HUDEP-2 (cell line): ENCODE measurements at regions not wholly inside any gene's neighbourhood (a gene's known extent, or its start where the extent isn't known, plus 50 kb on each side); places are given as distances from the start of the nearest gene placed in this dataset.
"Not testable (repeated sequence)": the region's sequence is repeated elsewhere in the genome, so short reads cannot be mapped to it uniquely, and the experiment has no call there.

Experiments used
- DNase-seq, 76 experiments: peaks; one replicate each; lab custom pipeline; 2025; ENCODE audit not compliant: unreplicated experiment in 76 of 76; lab: John Stamatoyannopoulos, UW

DNA sequence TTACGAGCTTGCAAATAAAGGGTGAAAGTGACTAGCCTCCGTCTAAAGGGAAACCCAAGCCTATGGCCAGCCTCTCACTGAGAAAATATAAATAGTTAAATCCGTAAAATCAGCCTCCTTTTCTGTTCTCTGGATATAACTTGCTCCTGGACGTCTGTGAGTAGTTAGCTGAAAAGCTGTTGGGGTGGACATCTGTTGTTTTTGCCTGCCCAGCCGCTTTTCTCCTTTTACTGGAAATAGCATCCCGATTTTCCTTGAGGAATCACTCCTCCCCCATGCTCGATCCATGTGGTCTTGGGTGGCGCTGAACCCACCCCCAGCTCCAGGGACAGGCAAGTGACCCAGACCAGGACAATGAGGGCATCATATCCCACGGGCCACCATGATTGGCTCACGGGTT is 291.5 kb upstream of the ZNF507 start:
- DNase-seq: no peak

DNA sequence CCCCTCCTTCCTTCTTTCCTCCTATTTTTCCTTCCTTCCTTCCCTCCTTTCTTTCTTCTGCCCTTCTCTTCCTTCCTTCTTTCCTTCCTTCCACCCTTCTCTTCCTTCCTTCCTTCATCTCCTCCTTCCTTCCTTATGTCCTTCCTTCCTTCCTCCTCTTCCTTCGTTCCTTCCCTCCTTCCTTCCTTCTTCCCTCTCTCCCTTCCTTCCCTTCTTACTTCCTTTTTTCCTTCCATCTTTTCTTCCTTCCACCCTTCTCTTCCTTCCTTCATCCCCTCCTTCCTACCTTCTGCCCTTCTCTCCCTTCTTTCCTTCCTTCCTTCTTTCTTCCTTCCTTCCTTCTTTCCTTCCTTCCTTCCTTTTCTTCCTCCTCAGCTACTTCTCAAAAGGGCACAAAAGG is 287.3 kb upstream of the ZNF507 start:
- DNase-seq: no peak

DNA sequence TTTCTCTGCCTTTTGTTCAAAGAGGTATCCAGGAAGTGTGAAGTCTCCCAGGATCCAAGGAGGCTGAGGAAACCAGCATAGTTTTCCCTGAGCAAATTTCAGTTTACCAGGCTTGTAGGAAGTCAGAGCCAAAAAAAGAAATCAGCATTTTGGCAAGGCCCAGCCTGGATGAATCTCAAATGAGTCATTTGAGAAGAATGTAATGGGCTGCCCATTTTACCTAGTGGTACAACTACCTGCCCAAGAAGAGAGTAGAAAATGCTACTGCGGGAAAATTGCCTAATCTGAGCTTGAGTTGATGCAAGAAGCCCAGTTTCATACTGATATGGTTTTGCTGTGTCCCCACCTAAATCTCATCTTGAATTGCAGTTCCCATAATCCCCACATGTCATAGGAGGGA is 284.1 kb upstream of the ZNF507 start:
- no peak for DNase-seq

DNA sequence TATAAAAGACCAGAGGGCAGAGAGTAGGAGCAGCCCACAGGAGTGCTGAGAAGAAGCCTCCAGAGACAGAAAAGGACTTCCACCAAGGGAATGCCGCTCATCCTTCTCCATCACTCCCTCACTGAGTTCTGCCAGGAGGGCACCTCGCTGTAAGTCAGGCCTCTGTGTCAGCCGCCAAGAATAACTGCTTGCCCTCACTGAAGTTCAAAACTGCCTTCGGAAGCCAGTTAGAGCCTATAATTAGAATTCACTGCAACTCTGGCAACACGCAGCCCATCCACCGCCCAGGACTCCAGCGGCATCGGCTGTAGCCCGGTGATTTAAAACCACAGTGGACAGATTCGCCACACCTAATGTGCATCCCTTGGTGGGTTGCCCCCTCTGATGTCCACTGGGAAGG is 281.8 kb upstream of the ZNF507 start:
- DNase-seq: no peak

DNA sequence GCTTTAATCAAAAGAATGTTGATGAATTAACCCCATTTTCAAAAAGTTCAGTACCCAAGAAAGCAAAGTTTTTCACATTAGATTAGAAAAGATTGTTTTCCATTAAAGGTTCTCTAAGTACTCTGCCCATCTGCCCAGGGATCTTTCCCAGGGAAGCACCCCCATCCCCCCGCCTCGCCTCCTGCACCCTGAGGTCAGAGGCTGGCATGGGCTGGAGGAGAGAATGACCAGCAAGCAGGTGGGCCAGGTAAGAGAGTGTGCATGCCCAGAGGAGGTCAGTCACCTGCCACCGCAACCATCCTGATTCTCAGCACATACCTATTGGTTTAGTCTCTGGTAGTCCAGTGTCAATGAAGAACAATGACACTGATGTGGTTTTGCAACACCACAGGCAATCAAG is 279.4 kb upstream of the ZNF507 start:
- DNase-seq: no peak

DNA sequence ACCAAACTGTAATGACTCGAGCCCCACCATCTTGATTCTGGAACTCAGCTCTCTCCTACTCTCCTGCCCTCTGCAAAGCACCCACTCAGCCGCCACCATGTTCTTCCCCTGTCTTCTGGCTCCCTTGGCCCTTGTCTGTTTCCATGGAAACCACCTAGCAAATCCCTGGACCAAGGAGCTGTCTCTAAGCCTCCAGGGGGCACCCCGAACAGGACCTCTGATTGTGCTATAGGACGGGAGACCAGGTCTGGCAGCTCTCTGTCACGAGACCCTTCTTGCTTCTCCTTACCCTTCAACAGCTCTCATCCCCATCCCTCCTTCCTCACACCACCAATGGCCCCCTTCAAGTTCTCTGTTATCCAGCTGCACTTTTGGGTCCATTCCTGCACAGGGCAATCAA is 277.7 kb upstream of the ZNF507 start:
- peak in 1 of 76 experiments; percentile 3 for DNase-seq

DNA sequence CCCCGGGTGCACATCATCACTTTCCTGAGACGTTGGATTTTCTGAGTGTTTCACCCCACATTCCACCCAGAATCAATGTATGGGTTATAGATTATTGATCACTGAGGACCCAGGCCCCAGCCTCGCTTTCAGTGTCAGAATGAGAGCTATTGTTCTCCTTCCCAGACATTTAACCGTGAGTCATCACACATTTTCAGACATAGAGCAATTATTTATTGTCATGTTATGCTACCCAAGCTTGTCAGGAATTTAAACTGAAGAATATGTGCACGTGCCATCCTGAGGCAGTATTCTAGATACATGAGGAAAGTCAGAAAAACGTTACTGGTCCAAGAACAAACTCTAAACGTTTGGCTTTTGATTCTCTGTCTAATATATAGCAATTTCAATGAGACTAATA is 276.6 kb upstream of the ZNF507 start:
- no peak for DNase-seq

DNA sequence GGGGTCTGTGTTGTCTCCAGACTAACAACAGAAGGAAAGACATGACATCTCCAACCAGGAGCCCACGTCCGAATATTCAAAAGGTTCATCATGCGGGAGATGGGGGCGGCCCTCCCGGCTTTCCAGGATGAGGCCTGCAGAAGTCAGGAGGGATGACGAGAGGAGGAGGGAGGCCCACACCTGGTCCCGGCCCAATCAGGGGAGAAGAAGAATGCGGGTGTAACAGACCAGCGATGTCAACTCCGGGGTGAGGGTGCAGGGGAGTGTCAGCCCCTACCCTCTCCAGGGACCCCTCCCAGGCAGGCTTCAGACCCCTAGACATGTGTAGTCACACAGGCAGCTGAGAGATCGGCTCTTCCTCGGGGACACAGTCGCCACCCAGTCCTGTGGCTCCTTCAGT is 275.3 kb upstream of the ZNF507 start:
- no peak for DNase-seq

DNA sequence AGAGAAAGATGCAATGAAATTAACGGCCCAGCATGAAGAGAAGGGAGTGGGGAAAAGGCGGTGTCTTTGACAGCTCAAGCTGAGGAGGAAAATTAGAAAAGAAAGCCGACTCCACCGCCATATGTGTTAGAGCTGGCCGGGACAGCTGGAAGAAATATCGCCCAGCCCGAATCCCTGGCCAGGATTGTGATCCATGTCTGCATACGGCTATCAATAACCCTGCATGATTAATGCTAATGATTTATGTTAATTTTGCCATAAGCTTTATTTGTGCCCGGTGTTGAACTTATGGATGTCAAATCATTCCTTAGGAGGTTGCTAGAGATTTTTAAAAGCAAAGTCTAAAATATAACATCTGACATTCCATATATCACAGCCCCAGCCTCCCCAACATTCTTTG is 263.4 kb upstream of the ZNF507 start:
- no peak for DNase-seq

DNA sequence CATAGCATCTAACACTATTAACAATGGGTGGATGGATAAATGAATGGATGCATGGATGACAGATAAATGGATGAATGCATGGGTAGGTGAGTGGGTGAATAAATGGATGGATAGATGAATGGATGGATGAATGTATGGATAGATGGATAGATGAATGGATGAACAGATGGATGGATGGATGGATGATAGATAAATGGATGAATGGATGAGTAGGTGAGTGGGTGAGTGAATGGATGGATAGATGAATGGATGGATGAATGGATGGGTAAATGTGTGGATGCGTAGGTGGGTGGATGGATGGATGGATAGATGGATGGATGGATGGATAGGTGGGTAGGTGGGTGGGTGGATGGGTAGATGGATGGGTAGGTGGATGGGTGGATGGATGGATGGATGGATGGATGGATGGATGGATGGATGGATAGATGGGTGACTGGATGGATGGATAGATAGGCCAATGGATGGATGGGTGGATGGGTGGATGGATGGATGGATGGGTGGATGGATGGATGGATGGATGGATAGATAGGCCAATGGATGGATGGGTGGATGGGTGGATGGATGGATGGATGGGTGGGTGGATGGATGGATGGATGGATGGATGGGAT is 260.6 kb upstream of the ZNF507 start:
- not testable (repeated sequence) for DNase-seq

DNA sequence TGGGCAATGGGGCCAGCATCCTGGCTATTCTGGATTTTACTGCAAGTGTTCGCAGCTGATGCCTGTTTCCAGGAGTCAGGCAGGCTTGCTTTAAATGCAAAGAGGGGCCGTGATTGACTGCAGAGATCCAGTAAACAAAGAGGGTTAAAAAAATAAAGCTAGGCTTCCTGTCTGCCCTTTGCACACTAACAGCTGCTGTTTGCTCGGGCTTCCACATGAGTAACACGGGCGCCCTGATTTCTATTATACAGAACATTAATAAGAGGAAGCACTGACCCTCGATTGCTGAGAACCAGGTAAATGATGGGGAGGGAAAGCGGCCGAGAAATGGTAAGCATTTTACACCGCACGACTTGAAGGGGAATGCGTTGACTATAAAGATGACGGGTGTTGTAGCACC is 254.2 kb upstream of the ZNF507 start:
- no peak for DNase-seq

DNA sequence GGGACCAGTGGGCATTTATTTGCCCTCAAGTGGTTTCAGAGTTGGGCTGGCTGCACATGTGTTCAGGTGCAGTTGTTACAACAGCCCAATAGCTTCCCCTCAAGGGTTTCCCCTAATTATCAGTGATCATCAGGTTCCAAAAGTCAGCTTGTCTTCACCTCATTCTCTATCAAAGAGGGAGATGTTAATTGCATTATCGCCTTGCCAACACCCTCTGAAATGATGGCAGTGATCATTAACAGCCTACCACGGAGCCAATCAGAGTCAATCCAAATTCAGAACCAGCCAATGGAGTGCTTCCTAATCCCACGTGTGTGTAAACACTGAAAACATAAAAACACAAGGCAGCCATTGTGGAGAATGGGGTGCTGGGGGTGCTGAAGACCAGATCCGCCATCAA is 248.4 kb upstream of the ZNF507 start:
- no peak for DNase-seq

DNA sequence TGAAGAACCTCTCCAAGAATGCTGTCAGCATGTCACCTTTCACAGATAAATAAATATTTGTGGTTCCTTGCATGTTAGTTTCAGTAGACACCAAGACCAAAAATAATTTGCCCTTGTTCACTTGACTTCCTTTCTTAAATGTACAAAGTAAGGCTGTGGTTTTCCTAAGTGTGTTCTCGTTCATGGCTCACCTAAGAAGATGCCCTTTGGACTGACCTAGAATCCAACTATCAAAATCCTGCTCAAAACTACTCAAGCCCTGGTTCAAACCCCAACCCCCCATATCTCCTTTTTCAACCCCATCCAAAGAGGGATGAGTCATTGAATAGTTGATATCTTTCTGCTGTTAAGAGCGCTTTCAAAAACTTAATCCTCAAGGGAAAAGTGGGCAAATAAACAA is 247.8 kb upstream of the ZNF507 start:
- no peak for DNase-seq

DNA sequence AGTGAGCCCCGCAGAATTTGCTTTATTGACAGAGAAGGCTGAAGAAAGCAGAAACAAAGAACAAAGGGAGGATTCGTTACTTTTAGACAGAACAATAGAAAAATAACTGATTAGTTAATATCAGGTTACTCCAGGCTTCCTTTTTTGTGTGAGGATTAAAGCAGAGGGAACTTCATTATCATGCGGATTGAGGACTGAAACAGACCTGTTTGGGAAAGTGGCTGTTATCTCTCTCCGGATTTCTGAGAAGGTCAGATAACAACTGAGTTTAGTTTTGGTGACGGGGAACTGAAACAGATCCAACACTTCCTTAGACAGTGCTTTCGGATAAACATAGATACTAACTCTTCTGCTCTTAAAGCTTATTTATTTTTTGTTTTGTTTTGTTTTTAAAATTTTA is 246.4 kb upstream of the ZNF507 start:
- no peak for DNase-seq

DNA sequence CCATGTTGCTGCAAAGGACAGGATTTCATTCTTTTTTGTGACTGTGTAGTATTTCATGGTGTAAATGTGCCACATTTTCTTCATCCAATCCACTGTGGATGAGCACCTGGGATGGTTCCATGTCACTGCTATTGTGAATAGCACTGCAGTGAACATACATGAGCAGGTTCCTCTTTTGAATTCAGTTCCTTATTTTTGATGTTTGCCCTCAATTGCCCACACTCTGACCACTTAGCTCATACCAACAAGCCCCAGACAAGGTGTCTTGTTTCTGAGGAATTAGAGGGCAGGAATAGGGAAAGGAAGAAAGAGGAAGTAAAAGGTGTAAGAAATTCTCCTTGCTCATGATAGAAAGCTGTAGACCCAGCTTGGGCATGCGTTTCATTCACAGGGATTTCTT is 244.2 kb upstream of the ZNF507 start:
- no peak for DNase-seq

DNA sequence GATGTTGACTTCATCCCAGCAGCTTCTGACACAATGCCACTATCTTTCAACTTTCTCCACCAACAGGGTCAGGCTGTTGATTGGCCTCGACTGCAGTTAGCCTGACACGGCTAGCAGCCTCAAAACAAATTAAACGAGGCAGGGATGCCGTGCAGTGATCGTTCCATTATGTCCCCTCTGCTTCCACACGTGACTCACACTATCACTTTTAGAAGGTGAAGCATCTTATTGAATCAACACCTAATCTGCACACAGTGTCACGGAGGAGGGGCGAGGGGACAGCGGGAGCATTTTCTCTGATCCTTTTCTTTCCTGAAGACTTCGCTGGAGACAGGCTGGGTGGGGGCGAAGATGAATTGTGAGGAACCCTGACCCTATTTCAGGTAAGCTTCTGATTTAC is 241.9 kb upstream of the ZNF507 start:
- DNase-seq: no peak

DNA sequence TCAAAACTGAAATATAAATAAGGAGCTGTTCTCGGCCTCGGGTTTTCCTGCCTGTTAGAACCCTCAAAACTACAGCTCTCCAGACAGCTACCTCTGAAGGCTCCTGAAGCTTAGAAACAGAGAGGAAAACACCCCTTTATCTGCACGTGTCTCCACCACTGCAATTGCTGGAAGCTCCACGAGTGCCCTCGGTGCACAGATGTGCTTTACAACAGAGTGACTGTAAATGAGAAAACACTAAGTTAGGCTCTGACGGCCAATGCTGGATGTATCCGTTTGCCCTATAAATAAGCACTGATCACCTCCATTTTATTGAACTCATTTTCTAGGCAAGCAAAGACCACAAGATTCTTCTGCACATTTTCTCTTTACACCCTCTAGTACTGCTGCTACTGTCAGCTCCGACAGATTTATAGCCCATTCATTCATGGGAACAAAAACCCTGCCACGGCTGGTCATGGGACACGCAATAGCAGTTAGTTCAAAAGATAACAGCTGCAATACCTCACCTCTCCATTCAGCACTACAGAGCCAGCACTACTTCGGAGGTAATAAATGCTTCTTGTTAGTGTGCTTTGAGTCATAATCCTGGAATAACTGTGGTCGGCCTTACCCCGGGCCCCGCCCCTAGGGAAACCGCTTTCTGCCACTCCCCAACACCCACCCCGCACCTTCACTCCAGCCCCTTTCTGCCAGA is 241.1 kb upstream of the ZNF507 start:
- no peak for DNase-seq

DNA sequence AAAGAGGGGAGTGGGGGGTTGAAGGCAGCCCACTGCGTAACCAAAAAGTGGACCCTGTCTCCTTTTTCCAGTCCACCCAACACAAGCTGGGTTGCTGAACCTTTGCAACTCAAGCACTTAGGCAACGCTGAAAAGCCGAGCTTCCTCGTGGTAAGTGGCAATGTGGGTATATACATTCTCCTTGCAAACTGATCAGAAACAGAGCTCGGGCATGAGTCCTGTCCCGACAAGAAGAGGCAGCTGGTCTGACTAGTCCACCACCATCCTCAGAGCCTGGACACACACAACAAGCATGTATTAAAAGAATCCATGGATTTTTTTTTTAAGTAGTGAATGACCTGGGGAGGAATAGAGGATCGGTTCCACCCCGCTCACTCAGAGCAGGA is 240.6 kb upstream of the ZNF507 start:
- DNase-seq: no peak

DNA sequence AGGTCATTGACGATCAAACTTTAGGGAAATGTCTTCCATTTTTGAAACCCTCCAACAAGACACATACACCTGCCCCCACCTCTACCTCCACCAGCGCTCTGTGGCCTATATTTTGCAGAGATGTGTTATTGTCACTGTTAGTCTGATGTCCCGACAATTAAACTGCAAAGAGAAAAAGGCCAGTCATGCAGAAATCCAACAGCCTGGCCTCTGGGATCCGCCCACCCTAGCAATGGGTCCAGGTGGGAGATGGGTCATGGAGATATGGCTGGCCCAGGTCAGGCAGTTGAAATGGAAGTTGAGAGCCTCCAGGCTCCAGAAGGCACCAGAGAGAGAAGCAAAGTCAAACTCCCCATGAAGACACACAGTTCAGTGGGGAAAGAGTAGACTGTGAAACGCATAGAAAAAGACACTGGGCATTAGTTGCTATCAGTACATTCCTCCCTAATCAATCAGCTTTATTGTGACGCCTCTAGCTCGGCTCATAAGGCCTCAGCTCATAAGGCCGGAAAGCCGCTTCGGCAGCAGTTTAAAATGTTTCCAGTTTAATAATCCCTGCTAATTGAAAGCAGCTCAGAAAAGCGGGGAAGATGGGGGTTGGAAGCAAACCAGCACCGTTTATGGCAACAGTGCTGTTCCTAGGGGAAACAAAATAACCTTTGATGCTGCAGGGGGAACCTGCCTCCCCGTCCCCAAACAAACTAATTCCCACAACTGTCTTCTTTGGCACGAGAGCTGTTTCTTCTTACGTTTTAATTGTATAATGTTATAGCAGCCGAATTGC is 239.7 kb upstream of the ZNF507 start:
- DNase-seq: no peak

DNA sequence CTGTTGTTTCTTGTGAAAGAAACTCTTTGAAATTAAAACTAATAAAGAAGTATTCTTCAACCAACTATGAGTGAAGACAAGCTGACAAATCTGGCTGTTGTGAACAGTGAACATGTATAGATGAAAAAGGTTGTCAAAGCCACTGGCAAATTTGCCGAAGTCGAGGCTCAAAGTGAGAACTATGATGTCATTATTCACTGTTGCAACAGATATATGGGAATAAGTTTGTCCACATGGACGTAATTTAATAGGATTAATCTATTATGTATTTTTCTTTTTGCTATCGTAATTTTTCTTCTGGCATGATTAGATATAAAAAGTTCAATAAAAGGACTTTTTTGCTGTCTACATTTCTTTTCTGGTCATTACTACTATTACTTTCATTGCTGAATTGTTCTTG is 223.2 kb upstream of the ZNF507 start:
- no peak for DNase-seq

DNA sequence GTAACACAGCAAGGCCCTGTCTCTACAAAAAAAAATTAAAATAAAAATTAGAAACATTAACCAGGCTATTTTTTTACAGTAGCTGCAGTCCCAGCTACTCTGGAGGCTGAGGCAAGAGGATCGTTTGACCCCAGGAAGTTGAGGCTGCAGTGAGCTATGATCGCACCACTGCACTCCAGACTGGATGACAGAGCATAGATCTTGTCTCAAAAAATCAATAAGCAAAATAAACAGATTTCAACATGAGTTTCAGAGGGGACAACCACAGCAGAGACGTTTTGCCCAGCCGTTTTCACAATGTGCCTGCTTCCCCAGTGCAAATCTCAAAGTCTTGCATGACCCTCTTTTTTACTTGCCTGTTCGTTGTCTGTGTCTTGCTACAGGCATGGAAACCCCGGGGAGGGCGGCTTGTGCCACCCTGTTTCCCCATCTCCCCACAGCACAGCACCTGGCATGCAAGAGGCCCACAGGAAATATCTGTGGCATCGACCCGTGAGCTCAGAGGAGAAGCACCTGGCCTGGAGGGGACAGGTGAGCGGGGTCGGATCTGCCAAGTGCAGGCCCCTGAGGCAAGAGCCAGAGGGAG is 222.0 kb upstream of the ZNF507 start:
- DNase-seq: no peak

DNA sequence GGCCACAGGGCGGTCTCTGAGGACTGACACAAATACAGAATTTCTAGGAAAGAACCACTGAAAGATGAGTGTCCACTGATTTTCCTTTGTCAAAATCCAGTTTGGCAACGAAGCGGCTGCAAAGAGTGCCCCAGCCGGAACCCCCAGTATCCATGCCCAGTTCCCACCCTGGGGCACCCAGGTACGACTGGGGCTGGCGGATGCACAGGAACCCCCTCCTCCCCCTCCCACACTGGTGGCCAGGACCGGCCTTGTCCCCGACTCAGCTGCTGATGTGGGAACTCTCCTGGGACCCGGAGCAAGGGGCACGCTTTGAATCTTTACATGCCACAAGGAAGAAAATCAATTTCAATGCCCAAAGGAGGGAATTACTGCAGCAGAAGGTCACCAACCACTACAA is 220.8 kb upstream of the ZNF507 start:
- DNase-seq: no peak
